Muscle of leg (tissue), 3 donors: ENCODE measurements at regions not wholly inside any gene's neighbourhood (a gene's known extent, or its start where the extent isn't known, plus 50 kb on each side); places are given as distances from the start of the nearest gene placed in this dataset.
A peak's percentile ranks its signal among the peaks of the same experiment; 100 is the strongest.

Experiments
- DNase-seq: peaks from one replicate; pipeline ENCODE4 v3.0.0; 2013
- H3K27ac ChIP-seq: one replicate; pipeline ENCODE4 v1.5.1; 2013; ENCODE audit warnings: mild to moderate bottlenecking, low read length, control low read depth
- H3K27me3 ChIP-seq: one replicate; pipeline ENCODE4 v1.6.1; 2013; ENCODE audit warnings: low read length; ENCODE audit not compliant: control insufficient read depth, insufficient read depth
- H3K36me3 ChIP-seq: one replicate; pipeline ENCODE4 v1.6.1; 2013; ENCODE audit warnings: low read length; ENCODE audit not compliant: control insufficient read depth, insufficient read depth
- H3K4me1 ChIP-seq: one replicate; pipeline ENCODE4 v1.6.1; 2013; ENCODE audit warnings: low read length; ENCODE audit not compliant: control insufficient read depth, insufficient read depth
- H3K4me3 ChIP-seq: one replicate; pipeline ENCODE4 v1.5.1; 2013; ENCODE audit warnings: low read length, control low read depth
- H3K9me3 ChIP-seq: replicated peaks from 2 replicates; pipeline ENCODE4 v1.6.1; 2013; ENCODE audit warnings: low read depth, low read length; ENCODE audit not compliant: control insufficient read depth
- WGBS: methylation state at CpG from one replicate; pipeline ENCODE4 v1.1.5; 2013; ENCODE audit warnings: missing lambda C conversion rate; ENCODE audit not compliant: insufficient coverage; 5-methylcytosine and 5-hydroxymethylcytosine counted together

GRCh38 chr11:45369313-45369712, 83.2 kb upstream of the SYT13 start:
- Histone ChIP-seq H3K4me1 (peaks cover 7% of the 10 kb centered on the region), H3K9me3 (no peaks in the 10 kb centered on the region), H3K4me3 (no peak overlapping the region), H3K36me3 (no peaks in the 10 kb centered on the region), H3K27ac (no peak overlapping the region), H3K27me3 (peaks cover 13% of the 10 kb centered on the region)
- 6% methylated on average over 3 of the region's 8 CpGs for WGBS
- DNase-seq: peak; percentile 21

DNA sequence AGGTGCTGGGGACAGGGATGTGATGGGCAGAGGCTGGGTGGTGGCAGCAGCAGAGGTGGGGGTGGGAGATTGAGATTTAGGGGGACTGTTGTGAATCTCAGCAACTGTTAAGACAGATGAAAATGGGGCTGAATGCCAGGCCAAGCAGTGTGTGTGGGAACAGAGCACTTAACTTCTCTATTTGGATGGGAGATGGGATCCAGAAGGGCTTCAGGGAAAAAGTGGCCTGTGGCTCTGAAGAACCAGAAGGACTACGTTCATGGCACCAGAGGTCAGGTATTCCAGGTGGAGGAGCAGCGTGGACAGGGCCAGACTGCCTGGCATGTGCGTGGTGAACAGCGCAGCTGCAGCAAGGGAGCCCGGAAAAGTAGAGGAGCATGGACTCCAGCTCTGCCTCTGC, 82.6 kb upstream of the SYT13 start:
- no peak overlapping the region for H3K4me3 ChIP-seq
- 87% methylated on average over 5 of the region's 5 CpGs for WGBS
- peaks cover 13% of the 10 kb centered on the region for H3K27me3 ChIP-seq
- no peak overlapping the region for H3K27ac ChIP-seq
- H3K36me3 ChIP-seq: no peaks in the 10 kb centered on the region
- H3K9me3 ChIP-seq: no peaks in the 10 kb centered on the region
- H3K4me1 ChIP-seq: peaks cover 7% of the 10 kb centered on the region
- DNase-seq: no peak

- H3K27me3 ChIP-seq: peaks cover 7% of the 10 kb centered on the region
- H3K9me3 ChIP-seq: no peaks in the 10 kb centered on the region
- WGBS: no CpG with 5 or more reads among the region's 7 CpGs
- no peak overlapping the region for H3K27ac ChIP-seq
- no peaks in the 10 kb centered on the region for H3K36me3 ChIP-seq
- H3K4me3 ChIP-seq: no peak overlapping the region
- DNase-seq: no peak
- H3K4me1 ChIP-seq: peaks cover 7% of the 10 kb centered on the region
Measured at GRCh38 chr11:45366619-45367190, 80.6 kb upstream of the SYT13 start.

DNA sequence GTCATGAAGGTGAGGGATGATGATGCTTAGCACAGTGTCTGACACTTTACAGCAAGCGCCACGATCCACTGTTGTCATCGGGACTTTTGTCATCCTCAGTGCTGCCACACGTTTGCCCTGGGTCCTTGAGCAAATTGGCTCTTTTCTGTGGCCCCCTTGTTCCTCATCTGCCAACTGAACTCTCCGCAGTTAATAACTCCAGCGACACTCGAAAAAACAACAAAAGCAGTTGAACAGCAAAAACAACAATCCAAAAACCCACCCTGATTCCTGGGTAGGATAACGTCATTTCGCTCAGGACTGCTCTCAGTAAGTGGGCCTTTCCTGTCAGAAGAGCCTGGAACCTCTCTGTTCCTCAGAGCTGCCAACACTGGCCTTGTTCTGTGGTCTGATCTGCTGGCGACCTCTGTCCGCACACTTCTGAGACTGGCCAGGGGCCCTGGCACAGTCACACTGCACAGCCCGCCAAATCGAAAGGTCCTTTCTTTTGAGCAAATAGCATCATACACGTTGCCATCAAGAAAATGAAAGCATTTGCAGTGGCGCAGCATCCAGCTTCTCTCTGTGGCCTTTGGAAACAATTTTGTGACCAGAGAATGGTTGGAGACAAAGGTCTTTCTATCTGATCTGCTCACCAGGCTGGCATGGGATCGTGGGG, 79.9 kb upstream of the SYT13 start:
- no peak overlapping the region for H3K4me3 ChIP-seq
- H3K4me1 ChIP-seq: peaks cover 1% of the 10 kb centered on the region
- no peak overlapping the region for H3K27ac ChIP-seq
- H3K36me3 ChIP-seq: no peaks in the 10 kb centered on the region
- no peaks in the 10 kb centered on the region for H3K9me3 ChIP-seq
- no peak for DNase-seq
- peaks cover 6% of the 10 kb centered on the region for H3K27me3 ChIP-seq
- 76% methylated on average over 11 of the region's 16 CpGs for WGBS

DNA sequence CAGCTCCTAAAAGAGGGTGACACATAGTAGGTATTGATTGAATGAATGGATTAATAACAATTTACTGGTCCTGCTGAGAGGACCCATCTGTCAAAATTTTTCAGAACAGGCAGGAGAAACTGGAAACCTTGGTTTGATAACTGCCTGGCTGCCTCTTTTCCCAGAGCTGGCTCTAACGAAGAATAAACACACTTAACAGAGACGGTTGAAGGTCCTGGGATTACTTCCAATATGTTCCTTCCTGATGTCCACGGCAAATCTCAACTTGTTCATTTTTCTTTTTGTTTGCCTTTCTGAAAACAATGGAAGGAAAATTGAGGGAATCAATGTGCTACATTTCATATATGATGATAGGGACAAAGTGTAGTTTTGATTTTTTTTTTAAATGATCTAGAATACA, 76.5 kb upstream of the SYT13 start:
- no CpG with 5 or more reads among the region's 3 CpGs for WGBS
- no peaks in the 10 kb centered on the region for H3K4me1 ChIP-seq

DNA sequence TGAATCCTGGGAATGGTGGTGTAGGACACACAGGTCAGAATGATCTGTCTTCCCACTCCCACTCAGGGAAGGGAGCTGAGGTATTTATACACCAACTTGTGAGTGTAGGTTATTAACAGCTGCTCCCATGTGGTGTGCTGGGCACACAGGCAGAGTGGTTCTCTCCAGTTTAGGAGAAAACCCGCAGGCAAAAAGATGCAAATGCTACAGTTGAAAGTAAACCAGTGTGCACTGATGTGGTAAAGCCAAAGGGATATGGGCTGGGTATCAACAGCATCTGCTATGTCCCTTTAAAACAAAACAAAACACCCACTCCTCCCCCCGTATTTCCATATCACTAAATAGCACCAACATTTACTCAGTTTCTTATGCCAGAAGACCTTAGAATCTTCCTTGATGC, 75.4 kb upstream of the SYT13 start:
- no peak for DNase-seq
- 92% methylated on average over 2 of the region's 2 CpGs for WGBS
- no peak overlapping the region for H3K4me3 ChIP-seq
- no peaks in the 10 kb centered on the region for H3K4me1 ChIP-seq
- peaks cover 2% of the 10 kb centered on the region for H3K27me3 ChIP-seq
- H3K27ac ChIP-seq: no peak overlapping the region
- H3K36me3 ChIP-seq: no peaks in the 10 kb centered on the region
- no peaks in the 10 kb centered on the region for H3K9me3 ChIP-seq

More for the DNA sequence above, 76.5 kb upstream of the SYT13 start:
- H3K4me3 ChIP-seq: no peak overlapping the region
- H3K27me3 ChIP-seq: peaks cover 2% of the 10 kb centered on the region
- no peak for DNase-seq
- H3K36me3 ChIP-seq: no peaks in the 10 kb centered on the region
- no peak overlapping the region for H3K27ac ChIP-seq
- no peaks in the 10 kb centered on the region for H3K9me3 ChIP-seq

DNA sequence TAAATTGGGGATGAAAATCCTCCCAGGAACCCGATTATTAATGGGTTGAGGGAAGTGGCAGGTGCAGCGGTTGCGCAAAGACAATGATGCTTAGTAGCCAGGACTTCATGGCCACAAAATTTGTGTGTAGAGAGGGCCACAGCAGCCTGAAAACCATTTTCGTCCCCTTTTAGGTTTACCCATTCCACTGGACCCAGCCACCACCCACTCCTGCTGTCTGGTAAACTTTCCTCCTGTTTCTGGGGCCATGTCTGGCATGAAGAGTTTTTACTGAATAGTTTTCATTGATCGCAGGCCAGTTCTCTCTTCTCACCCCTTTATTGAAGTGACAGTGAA, 69.5 kb upstream of the SYT13 start:
- DNase-seq: no peak
- Histone ChIP-seq H3K4me1 (peaks cover 7% of the 10 kb centered on the region), H3K36me3 (no peaks in the 10 kb centered on the region), H3K4me3 (peak overlapping the region; percentile 52), H3K27ac (no peak overlapping the region), H3K27me3 (no peaks in the 10 kb centered on the region), H3K9me3 (no peaks in the 10 kb centered on the region)
- 0% methylated on average over 1 of the region's 5 CpGs for WGBS

GRCh38 chr11:45354976-45355705, 69.0 kb upstream of the SYT13 start:
- DNase-seq: peak; percentile 95
- Histone ChIP-seq H3K4me3 (peak overlapping the region; percentile 52), H3K9me3 (no peaks in the 10 kb centered on the region), H3K36me3 (no peaks in the 10 kb centered on the region), H3K27ac (no peak overlapping the region), H3K27me3 (no peaks in the 10 kb centered on the region), H3K4me1 (peaks cover 7% of the 10 kb centered on the region)
- 7% methylated on average over 13 of the region's 30 CpGs for WGBS

GRCh38 chr11:45348729-45349128, 62.6 kb upstream of the SYT13 start:
- no peak overlapping the region for H3K4me3 ChIP-seq
- no peaks in the 10 kb centered on the region for H3K36me3 ChIP-seq
- H3K9me3 ChIP-seq: no peaks in the 10 kb centered on the region
- H3K4me1 ChIP-seq: no peaks in the 10 kb centered on the region
- no peak overlapping the region for H3K27ac ChIP-seq
- DNase-seq: no peak
- 82% methylated on average over 1 of the region's 1 CpG for WGBS
- peaks cover 6% of the 10 kb centered on the region for H3K27me3 ChIP-seq

GRCh38 chr11:45347348-45348082, 61.4 kb upstream of the SYT13 start:
- H3K4me3 ChIP-seq: no peak overlapping the region
- no peaks in the 10 kb centered on the region for H3K36me3 ChIP-seq
- H3K4me1 ChIP-seq: no peaks in the 10 kb centered on the region
- no peak for DNase-seq
- no peaks in the 10 kb centered on the region for H3K9me3 ChIP-seq
- H3K27me3 ChIP-seq: peaks cover 6% of the 10 kb centered on the region
- 7% methylated on average over 3 of the region's 12 CpGs for WGBS
- no peak overlapping the region for H3K27ac ChIP-seq
